T-helper 1 cell (primary cell): ENCODE measurements at regions not wholly inside any gene's neighbourhood (a gene's known extent, or its start where the extent isn't known, plus 50 kb on each side); places are given as distances from the start of the nearest gene placed in this dataset.
"Not testable (repeated sequence)": the region's sequence is repeated elsewhere in the genome, so short reads cannot be mapped to it uniquely, and the experiment has no call there.

Experiments used
- DNase-seq, 5 donors: peaks; one replicate each; pipeline ENCODE4 v3.0.0-alpha.2; 2012 to 2020

DNA sequence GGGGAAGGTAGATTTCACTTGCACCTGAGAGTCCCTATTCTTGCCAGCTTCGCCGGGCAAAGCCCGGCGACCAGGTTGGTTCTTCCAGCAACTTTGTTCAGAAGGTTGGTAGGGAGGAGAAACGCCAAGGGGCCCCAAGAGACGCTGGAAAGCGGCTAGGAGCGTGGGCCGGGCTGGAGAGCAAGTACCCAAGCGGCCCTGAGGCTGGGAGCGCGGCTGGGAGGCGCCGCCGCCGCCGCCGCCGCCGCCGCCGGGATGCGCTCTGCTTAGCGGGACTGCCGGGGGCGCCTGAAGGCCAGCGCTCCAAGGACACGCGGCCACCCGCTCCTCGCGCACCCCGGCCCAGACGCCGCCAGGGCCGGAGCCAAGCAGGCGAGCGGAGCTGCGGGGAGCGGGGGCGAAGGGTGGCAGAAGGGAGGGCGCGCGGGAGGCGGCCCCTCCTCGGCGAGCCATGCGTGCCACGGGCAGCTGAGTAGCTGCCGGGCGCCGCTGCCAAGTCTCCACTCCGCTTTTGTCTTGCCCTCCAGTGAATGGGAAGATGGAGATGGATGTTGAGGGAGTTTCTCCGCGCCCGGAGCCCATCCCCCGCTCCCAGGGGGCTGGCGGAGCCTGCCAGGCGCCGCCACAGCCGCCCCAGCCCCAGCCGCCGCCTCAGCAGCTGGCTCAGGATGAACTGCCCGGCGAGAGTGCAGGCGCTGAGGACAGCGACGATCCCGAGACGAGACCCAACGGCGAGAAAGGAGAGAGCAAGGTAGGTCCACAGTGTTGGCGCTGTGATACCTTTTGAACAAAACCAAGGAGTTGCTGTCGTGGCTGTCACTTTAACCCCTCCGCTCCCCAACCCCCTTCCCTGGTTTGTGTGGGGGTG lies 227.4 kb upstream of the AZI2 start:
- no peak for DNase-seq

DNA sequence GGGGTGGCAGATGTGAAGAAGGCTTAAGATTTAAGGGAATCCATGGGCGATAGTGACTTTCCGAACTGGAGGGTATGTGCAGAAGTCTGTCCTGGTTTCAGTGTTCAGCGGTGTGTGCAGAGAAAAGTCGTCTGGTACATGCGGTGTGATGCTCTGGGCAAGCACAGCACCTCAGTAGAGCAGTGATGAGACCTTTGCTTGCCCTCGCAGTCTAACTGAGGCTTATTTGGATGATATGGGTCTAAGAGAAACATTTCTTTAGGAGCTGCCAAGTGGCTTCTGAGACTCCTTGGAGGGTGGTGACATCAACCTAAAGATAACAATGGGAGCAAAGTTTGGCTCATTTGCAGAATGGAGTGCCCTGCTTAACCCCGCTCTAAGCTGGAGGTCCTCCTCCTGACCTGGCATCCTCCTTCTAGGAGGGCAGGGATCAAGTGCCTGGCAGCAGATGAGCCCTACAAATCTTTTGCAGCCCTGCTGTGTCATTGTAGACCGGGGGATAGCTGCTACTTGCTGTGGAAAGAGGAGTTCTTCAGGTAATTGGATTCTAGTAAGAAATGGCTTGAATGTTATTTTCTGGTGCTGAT lies 228.1 kb upstream of the AZI2 start:
- no peak for DNase-seq

DNA sequence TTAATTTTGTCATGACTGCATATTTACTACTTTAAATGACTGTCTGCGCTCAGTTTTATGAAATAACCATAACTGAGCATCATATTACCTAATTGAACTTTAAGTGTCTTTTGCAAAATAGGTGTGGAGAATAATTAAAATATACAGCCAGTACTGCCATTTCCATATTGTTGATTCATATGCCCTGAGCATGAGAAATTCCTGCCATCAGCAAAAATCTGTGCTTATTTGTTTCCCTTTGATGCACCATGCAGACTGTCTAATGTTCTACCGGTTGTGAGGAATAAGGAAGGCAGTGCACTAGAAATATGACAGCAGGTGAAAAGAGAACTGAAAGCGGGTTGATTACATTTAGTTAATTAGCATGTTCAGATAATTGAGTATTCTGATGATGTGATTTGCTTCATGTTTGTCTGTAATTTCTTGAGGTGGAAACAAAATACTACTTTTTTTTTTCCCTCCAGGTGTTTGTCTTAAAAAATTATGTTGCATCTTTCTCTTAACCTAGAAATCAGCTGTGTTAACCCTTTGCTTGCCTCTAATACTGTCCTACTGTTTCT lies 229.4 kb upstream of the AZI2 start:
- DNase-seq = no peak

DNA sequence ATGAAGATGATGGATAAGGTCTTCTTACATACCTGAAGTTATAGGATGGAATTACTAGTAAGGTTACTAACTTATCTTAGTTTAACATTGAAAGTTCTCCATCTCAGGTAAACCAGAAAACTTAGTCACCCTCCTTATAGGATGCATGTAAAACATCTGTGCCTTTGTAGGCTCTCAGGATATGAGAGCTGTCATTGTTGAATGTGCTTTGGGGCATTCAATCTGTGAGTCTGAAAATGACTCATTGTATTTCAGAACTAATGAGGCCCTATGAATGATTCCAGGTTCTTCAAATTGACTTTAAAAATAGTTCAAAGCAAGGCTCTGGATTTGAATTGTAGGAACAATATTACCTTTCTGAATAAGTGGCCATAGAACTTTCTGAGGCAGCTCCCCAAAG lies 237.7 kb upstream of the AZI2 start:
- DNase-seq = no peak

DNA sequence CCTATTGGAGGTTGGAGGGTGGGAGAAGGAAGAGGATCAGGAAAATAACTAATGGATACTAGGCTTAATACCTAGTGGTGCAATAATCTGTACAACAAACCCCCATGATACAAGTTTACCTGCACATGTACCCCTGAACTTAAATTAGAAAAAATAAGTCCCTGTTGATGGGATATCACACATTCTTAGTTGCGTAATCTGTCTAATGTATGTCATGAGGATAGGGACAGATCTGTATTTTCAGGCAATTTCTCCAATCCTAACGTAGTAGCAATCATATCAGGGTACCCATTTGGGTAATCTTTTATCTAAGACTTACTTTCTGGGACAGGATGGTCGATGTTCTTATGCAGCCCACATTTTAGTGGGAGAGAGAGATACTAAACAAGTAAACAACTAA lies 239.1 kb upstream of the AZI2 start:
- no peak for DNase-seq

DNA sequence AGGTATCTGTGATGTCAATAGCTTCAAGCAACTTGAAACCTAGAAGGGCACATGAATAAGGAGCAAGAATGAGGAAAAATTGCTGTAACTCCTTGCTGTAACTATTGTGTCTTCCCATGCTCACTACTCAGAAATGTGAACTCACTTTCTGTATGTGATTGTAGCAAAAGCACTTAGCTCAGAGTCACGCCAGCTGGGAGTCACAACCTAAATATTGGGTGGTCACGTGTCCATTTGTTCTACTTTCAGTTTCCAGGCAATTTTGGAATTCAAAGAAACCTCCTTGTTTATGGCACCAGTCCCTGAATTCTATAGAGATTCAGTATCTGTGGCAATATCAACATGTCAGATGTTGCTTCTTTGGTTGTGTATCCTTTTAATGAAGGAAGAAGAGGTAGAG lies 241.6 kb upstream of the AZI2 start:
- no peak for DNase-seq

DNA sequence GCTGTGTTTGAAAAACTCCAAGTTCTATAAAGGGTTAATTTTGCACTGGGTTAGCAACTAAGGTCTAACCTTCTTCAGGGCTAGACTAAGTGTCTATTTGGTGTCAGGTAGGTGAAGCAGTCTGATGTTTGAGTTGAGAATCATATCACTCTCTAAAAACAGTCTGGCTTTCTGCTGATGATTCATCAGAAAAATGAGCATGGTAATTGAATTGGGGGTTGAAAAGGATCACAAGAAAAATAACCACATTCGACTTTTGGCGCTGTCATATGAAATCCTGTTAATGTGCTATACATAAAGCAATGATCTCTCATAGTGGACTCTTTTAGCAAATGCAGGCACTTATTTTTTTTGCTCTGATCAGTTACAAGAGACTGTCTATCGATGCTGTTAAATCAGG lies 242.2 kb upstream of the AZI2 start:
- DNase-seq = no peak

DNA sequence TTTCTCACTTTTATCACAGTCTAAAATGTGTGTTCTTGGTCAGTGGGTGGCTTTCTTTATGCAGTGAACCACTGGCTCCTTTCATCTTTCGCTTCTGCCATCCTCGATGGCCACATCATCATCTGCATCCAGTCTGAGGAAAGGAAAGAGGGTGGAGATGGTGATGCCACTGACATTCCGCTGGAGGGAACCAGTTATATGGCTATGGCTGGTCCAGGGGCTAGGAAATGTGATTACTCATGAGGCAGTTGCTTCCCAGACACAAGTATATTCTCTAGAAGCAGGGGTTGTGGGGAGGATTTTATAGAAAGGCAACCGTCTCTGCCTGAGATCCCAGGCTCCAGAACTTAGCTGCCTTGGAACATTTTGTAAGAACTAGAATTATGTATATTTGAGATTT lies 246.7 kb upstream of the AZI2 start:
- no peak for DNase-seq

DNA sequence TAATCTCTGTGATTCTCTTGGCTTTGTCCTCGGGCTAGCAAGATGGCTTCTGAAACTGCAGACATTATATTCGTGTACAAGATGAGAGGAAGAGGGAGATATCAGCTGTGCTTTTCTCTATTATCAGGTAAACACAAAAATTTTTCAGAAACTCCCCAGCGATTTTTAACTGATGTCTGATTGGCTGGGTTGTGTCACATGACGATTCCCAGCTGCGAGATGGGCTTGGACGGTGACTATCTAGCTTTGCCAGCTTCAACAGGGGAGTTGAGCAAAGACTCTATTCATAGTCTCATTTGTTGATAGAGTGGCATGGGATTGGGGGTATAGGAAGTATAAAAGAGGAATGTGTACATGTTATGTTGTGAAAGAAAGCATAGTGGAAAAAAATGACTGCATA lies 248.8 kb upstream of the AZI2 start:
- DNase-seq = no peak

DNA sequence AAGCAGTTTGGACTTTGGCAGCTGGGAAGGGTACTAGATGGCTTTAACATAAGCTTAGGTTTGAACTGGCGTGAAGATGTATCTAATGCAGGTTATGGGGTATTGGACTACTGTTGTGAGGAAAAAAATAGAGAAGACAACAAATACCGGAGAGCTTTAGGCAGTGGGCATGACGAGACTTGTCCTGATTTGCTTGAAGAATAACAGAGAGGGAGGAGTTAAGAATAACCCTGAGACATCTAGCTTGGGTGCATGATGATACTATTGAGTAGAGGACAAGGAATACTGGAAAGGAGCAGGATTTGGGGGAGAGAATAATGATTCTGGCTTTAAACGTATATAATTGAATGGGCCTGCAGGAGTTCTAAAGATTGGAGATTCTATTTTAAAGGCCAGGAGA lies 249.5 kb upstream of the AZI2 start:
- no peak for DNase-seq

DNA sequence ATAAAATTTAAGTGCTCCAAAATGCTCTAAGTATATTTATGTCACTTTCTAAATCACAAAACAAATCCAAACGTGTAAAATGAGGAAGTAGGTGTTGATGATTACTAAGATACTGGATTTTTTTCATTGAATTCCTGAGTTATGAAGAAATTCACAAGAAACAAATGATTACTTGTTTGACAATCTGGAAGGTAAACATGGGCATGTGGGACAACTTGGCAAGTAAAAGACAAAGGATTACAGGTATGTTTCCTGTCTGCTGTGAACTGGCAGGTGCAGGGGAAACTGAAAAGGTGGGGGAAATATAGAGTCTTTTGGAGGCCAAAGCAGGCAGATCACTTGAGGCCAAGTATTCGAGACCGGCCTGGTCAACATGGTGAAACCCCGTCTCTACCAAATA lies 252.7 kb upstream of the AZI2 start:
- no peak for DNase-seq

DNA sequence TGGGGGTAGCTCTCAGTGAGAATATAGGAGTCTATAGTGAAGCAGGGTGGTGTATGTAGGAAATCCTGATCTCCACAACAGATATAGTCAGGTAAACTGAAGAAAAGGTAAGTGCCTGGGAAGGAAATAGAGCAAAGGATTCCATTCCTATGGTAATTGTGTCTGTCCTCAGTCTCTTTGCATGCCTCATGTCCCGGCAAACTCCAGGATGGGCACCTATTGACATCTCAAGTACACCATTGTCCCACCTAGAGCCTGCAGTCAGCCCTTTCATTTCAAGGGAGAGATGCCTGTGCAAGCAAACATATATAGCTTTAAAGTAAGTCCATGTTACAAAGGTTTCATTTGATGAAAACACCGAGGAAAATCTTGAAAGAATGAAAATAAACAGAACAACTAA lies 257.7 kb upstream of the AZI2 start:
- no peak for DNase-seq

DNA sequence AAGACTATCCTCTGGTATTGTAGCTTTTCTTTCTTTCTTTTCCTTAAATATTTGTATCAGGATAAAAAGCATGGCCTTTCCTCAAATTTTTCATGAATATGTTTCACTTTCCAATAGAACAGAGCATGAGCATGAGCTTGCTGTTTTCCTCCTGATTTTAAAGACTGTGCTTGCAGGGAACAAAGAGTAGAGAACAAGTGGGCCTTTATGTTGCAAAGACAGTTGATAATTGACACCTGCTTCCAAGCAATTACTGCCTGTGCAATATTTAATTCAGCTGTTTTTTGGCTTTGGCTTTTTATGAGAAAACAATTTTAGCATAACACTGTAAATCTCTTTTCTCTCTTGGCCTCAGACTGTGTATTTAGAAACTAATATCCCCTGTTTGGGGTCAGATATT lies 263.6 kb upstream of the AZI2 start:
- no peak for DNase-seq

DNA sequence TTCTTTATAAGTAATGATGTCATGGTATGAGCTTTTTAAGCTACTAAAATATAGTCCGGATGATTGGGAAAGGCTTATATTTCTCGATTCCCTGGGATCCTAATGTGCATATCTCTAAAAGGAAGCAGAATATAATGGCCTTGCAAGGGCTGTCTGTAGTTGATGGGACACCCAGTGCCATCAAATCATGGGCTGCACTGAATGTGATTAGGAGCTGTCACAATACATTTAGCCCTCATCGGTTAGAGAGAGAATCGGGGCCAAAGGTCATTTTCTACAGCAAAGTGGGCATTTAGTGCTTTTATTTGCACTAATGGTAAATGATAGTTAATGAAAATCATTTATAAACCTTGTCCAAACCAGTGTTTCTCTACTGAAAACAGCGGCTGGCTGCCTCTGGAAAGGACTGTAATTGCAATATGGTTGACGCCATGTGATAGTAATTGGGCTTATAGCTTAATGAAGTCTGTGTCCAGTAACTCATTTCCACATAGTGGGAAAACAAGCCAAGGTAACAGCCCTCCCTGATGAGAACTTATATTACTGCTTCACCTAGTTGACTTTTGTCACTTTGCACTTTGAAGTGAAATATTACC lies 265.0 kb upstream of the AZI2 start:
- no peak for DNase-seq

DNA sequence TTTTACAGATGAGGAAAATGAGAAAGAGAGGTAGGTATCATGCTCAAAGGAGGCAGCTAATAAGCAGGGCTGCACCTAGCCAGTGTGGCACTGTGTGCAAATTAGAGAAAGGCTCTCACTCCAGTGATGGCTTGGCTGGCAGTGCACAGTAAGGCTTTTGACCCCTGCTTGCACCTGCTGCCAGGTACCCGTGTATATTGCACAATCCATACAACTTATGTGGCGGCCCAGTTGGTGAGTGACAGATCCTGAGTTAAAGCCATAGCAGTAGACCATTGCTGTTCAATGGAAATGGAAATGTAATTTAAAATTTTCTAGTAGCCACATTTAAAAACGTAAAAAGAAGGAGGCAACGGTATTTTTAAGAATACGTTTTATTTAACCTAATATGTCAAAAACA lies 266.4 kb upstream of the AZI2 start:
- DNase-seq = no peak

DNA sequence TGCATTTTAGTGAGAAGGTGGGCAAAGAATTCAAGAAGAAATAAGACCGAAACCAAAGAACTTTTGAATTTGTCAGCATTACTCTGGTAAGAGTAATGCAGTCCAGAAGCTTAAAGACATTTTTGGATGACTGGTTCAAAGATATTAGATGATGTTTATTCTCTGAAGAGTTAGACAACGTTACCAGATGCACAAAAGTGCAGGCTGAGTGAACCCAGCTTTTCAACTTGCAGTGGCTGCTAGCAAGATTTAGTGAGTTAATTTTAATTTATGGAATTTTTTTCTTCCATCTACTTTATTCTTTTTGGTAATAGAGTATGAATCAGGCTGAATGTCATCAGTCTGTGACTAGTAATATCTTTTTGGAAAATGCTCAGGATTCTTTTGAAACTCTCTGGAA lies 267.3 kb upstream of the AZI2 start:
- DNase-seq = no peak

DNA sequence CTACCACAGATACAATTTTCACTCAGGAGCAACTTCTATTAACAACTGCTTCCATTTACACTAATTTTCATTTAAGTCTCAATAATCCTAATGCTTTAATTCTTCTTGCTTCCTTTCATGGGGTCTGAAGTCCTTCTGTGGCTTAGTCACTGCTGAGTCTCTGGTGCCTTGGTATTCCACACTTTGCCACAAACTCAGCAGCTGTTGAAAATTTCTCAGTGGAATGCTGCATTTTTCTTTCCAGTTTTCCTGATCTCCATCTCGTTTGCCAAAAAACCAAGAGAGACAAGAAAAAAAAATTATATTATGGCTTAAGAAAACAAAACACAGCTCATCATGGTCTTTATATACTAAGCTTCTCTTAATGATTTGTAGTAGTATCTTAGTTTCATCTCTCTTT lies 269.2 kb upstream of the AZI2 start:
- no peak for DNase-seq

DNA sequence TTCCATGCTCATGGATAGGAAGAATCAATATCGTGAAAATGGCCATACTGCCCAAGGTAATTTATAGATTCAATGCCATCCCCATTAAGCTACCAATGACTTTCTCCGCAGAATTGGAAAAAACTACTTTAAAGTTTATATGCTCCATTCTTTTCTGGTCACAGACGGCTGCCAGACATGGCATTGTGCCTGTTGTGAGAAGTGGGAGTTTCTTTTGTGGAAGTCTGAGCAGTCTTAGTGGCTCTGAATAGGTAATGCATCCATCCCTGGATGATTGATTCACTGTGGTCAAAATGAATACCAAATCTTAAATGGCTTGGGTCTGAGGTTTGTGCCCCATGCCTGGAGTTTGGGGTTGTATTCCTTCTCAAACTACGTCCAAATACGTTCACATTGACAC lies 274.5 kb upstream of the AZI2 start:
- no peak for DNase-seq

DNA sequence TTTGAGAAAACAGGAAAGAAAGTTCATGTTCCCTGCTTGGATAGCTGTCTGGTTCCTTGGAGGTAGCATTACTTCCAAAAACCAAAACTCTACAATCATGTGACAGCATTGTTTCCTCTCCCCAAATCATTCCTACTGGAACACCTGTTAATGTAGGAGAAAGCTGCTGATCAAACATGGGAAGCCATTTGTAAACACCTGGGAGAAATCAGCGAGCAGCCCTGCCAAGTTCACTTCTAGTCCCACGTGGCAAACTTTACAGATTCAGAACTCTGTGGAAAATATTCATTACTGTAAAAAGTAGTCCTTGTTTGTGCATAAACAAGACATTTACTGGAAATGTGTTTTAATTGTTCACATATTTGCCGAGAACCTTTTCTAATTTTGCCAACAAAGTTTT lies 275.5 kb upstream of the AZI2 start:
- no peak for DNase-seq

DNA sequence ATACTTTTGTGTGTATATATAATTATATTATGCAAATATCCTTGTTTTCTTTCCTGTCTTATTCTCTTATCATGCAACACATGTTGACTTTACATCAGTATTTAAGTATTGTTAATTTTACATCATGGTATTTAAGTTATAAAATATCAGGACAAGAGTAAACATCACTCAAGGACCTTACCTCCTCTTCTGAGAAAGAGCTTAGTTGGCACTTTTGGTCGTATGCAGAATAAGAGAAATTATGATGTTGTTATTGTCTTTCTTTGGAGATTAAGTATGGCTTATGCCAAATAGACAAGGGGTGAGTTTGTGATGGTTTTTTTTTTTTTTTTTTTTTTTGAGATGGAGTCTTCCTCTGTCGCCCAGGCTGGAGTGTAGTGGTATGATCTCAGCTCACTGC lies 279.2 kb upstream of the AZI2 start:
- not testable (repeated sequence) for DNase-seq

DNA sequence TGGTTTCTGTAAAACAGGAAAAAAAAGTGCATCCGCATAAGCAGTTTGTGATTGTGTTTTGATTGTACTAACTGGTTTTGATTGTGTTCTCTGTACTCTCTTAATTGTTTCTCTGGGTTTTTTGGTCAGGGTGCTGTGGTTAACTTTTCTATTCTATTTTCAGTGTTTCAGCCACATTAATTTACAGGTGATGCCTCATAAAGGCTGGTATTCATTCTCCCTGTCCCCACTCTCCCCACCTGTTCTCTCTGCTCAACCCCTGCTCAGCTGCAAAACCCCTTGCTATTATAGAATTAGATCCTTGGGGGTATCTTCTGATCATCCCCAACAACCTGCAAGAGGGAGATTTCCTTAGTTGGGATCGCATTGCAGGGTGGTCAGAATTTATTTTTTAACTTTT lies 285.4 kb upstream of the AZI2 start:
- no peak for DNase-seq

DNA sequence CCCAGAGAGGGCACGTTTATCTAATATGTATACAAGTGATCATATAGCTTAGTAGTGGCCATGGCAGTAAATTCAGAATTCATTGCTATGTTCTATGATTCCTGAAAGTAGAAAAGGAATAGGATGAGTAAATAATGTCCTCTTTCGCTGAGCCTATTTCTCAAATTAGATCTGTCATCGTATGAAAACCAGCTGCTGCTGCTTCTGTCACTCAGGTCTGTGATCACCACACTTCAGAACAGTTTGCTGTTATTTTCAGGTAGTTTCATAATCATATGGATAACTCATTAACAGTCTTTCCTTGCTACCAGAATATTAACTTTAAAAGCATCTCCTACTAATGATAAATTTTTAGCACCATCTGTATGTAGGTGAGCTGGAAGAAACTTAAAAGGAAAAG lies 289.1 kb upstream of the AZI2 start:
- no peak for DNase-seq

DNA sequence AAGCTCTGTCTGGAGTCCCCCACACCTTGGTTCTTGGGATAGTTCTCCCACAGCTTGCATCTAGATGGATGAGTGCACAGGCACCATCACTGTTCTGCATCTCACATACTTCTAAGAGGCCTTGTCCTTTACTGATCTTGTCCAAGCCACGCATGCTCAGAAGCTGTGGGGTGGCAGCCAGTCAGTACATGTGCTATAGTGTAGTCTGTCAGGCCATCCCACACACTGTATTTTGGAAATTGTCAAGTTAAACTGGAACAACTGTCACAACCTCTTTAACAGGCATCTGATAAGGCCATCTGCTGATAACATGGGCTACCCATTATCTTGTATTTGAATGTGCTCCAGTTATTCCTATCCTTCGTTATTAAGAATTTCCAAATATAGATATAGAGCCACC lies 296.5 kb upstream of the AZI2 start:
- no peak for DNase-seq

DNA sequence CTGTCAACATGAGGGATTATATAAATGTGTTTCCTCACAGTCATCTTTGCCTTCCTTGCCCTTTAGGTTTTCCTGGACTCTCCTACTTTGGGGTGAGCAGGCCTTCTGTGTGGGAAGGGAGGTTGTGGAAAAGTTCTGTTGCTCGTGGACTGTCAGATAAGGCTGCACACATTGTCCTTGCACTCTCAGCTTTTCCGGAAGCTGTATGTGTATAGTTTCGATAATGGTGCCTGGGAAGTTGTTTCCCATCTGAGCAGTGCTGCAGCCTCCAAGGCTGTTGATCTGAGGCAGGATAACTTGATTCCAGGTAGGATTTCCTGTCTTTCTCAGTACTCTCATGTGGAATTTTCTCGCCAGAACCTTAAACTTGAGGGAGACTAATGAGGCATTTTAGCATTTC lies 297.8 kb upstream of the AZI2 start:
- no peak for DNase-seq
